ENCODE measurements at regions not wholly inside any gene's neighbourhood (a gene's known extent, or its start where the extent isn't known, plus 50 kb on each side); places are given as distances from the start of the nearest gene placed in this dataset.

DNA sequence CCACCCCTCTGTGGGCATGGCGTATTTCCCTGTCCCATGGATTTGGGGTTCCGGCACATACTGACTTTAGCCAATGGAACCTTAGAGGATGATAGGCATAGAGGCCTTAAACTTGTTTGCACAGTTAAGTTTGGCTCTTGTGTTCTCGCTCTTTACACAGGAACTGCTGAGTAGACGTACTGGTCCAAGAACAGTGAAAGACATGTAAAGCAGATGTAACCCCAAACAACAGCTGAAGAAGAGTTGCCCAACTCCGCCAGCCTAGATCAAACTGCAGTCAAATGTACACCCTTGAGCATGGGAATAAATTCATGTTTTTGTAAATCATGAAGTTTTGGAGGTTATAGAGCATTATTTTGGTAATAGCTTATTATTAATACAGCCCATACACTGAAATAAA is 260.0 kb upstream of the NREP start:
- no peak for FAIRE-seq
- TF ChIP-seq CTCF (IDR thresholded peaks at IDR 0.05; ENCODE audit: insufficient read depth, missing control alignments): no peak
- no peak for DNase-seq (ENCODE audit: insufficient read length, low spot score)

DNA sequence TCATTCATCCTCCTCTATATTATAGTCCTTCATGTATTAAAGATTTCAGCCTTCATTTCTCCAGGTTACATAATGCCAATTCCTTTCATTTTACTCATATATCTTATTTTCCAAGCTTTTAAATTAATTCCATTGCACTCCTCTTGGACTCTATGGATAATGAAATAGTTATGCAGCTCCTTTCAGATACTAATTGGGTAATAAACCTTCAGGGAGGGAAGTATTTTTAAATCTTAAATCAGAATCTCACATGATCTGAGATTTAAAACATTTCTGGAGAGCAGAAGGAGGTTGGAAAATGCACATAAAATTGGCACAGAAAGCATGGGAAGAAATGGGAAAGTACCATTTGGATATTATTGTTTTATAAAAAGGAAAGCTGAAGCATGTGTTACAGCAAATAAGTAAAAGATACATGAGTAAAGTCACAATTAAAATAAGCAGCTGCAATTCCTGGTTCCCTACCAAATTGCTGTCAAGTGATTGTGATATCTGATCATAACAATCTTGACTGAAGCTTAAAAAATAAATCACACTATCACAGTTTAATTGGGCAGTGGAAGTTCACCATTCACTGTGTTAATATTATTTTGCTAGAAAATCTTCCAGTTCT is 257.9 kb upstream of the NREP start:
- TF ChIP-seq CTCF (IDR thresholded peaks at IDR 0.05; ENCODE audit: insufficient read depth, missing control alignments): no peak
- no peak for DNase-seq (ENCODE audit: insufficient read length, low spot score)
- FAIRE-seq: no peak

DNA sequence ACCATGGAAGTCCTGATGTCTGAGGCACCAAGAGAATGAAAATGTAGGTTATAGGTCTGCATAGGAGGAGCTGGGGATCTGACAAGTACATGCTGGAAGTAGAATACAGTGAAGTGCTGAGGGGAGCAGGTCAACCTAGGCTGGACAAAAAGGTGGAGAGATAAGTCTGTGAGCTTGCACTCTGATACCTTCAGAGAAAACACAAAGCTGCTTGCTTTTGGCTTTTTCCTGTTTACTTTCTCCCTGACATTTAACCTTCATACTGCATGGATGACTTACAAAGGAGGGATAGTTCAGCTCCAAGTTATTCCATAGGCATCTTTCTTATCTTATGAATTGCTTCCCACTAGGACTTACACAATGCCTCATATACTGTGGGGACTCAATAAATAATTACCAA is 256.7 kb upstream of the NREP start:
- no peak for FAIRE-seq
- no peak for DNase-seq (ENCODE audit: insufficient read length, low spot score)
- TF ChIP-seq CTCF (IDR thresholded peaks at IDR 0.05; ENCODE audit: insufficient read depth, missing control alignments): no peak

GRCh38 chr5:112012104-112012503 is 255.1 kb upstream of the NREP start:
- no peak for TF ChIP-seq CTCF (IDR thresholded peaks at IDR 0.05; ENCODE audit: insufficient read depth, missing control alignments)
- FAIRE-seq (no peak), DNase-seq (ENCODE audit: insufficient read length, low spot score) (no peak)

- DNase-seq (ENCODE audit: insufficient read length, low spot score) (no peak), FAIRE-seq (no peak)
- TF ChIP-seq CTCF (IDR thresholded peaks at IDR 0.05; ENCODE audit: insufficient read depth, missing control alignments): no peak
These were observed 253.5 kb upstream of the NREP start for GRCh38 chr5:112010475-112010874.

DNA sequence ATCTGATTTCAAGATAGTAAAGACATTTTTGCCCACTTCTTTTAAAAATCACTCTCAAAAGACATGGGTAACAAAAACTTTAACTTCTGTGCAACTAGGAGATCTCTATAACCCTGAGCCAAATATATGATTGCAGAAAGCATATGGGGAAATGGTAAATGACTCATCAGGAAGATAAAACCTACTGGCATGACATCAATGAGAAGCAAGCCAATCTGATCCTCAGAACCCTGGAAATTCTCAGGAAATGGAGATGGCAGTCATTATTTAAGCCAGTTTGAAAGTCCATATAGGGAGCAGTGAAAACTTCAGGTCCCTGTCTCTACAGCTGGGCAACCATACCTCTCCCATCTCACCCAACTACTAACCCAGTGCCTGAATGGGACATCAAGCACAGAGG is 249.7 kb upstream of the NREP start:
- no peak for FAIRE-seq
- no peak for DNase-seq (ENCODE audit: insufficient read length, low spot score)
- no peak for TF ChIP-seq CTCF (IDR thresholded peaks at IDR 0.05; ENCODE audit: insufficient read depth, missing control alignments)

GRCh38 chr5:112005623-112005930 is 248.6 kb upstream of the NREP start:
- DNase-seq (ENCODE audit: insufficient read length, low spot score): no peak
- FAIRE-seq: no peak
- no peak for TF ChIP-seq CTCF (IDR thresholded peaks at IDR 0.05; ENCODE audit: insufficient read depth, missing control alignments)
